PC-9 (cell line): ENCODE measurements at regions not wholly inside any gene's neighbourhood (a gene's known extent, or its start where the extent isn't known, plus 50 kb on each side); places are given as distances from the start of the nearest gene placed in this dataset.

ENCODE experiments used
- BruUV-seq: library from RNA; stranded (reverse); fragments of 400-500 nt; replicated peaks from 2 replicates; lab custom pipeline; 2021; lab: Mats Ljungman, UMichigan
- CTCF ChIA-PET: fragments of 300-600 bp; sonication (Branson Sonifier 250); formaldehyde crosslinking; loops from one replicate; lab custom pipeline; 2022; ENCODE audit warnings: antibody characterized with exemption; lab: Charles Lee
- POLR2A ChIA-PET: fragments of 300-600 bp; sonication (Branson Sonifier 250); formaldehyde crosslinking; loops from one replicate; lab custom pipeline; 2022; ENCODE audit warnings: antibody characterized with exemption; ENCODE audit not compliant: unreplicated experiment; lab: Charles Lee
- DNase-seq, 2 experiments: peaks; one replicate each; pipeline versions ENCODE4 v3.0.0 to v3.0.0-alpha.2; 2015 to 2022; ENCODE audit warnings: mixed read lengths in 1 of 2
- H2AFZ ChIP-seq: fragments of 200-600 bp; sonication (generic); 2 replicates; pipeline ENCODE4 v1.8.1; 2017; ENCODE audit warnings: antibody characterized with exemption
- H3F3A ChIP-seq: fragments of 200-600 bp; sonication (generic); 2 replicates; pipeline ENCODE4 v1.8.1; 2017; ENCODE audit warnings: antibody characterized with exemption, mild to moderate bottlenecking, low read depth; ENCODE audit not compliant: insufficient read depth
- H3K27ac ChIP-seq: fragments of 200-600 bp; sonication (generic); 2 replicates; pipeline ENCODE4 v1.6.1; 2016; ENCODE audit warnings: mixed run types
- H3K27me3 ChIP-seq: fragments of 200-600 bp; sonication (generic); 2 replicates; pipeline ENCODE4 v1.6.1; 2016; ENCODE audit warnings: low read depth, mixed run types; ENCODE audit not compliant: insufficient read depth
- H3K36me3 ChIP-seq: fragments of 200-600 bp; sonication (generic); 2 replicates; pipeline ENCODE4 v1.6.1; 2016; ENCODE audit warnings: low read depth, mixed run types
- H3K4me1 ChIP-seq: fragments of 200-600 bp; sonication (generic); replicated peaks from 2 replicates; pipeline ENCODE4 v1.6.1; 2016; ENCODE audit warnings: mixed run types; ENCODE audit not compliant: insufficient read depth
- H3K4me2 ChIP-seq: fragments of 200-600 bp; sonication (generic); 2 replicates; pipeline ENCODE4 v1.6.1; 2017; ENCODE audit warnings: mixed run types
- H3K4me3 ChIP-seq: fragments of 200-600 bp; sonication (generic); 2 replicates; pipeline ENCODE4 v1.6.1; 2016; ENCODE audit warnings: mixed run types
- H3K79me2 ChIP-seq: fragments of 200-600 bp; sonication (generic); 2 replicates; pipeline ENCODE4 v1.6.1; 2017; ENCODE audit warnings: low read depth, mixed run types
- H3K9me2 ChIP-seq: fragments of 200-600 bp; sonication (generic); 2 replicates; pipeline ENCODE4 v1.8.1; 2017; ENCODE audit warnings: mild to moderate bottlenecking; ENCODE audit not compliant: insufficient read depth
- H3K9me3 ChIP-seq: fragments of 200-600 bp; sonication (generic); 2 replicates; pipeline ENCODE4 v1.8.1; 2016; ENCODE audit warnings: low read depth; ENCODE audit not compliant: insufficient read depth
- H4K20me1 ChIP-seq: fragments of 200-600 bp; sonication (generic); 2 replicates; pipeline ENCODE4 v1.8.1; 2017; ENCODE audit not compliant: insufficient read depth
- EZH2 ChIP-seq: fragments of 200-600 bp; sonication (generic); IDR thresholded peaks from 2 replicates; pipeline ENCODE4 v1.8.0; 2017; ENCODE audit warnings: antibody characterized with exemption, low read depth
- intact Hi-C: fragments of 100-400 bp; cut with micrococcal nuclease; formaldehyde crosslinking; loops from one replicate; pipeline ENCODE4 v1.10.0; 2022; ENCODE audit not compliant: unreplicated experiment
- TF ChIP-seq, protein P1 (sequence below): fragments of 200-600 bp; sonication (generic); conservative IDR thresholded peaks from 2 replicates; pipeline ENCODE4 v1.6.1; 2017; ENCODE audit warnings: mixed run types, antibody characterized with exemption, mild to moderate bottlenecking, moderate library complexity

DNA sequence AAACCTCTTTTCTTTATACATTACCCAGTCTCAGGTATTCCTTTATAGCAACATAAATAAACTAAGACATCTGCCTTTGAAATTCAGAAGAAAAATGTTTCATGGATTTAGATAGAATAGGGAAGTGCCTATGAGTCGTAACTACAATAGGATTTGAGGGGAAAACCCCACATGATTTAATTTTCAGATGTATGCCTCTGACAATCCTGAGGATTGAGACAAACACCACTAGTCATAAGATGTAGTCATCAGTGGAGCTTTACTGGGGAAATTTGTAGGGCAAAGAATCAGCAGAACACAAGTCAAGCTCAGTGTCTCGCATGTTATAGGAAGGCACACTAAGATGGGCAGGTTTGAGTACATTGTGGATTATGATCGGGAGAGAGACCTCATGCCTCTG lies 566.4 kb downstream of the BMP2 start:
- ChIA-PET CTCF (no interaction called here), POLR2A (no interaction called here)
- Histone ChIP-seq H3K9me2 (no peaks in the 10 kb centered on the region; the same call in 1 of the 2 replicates), H4K20me1 (no peaks in the 10 kb centered on the region), H3K9me3 (no peaks in the 10 kb centered on the region), H3K79me2 (no peaks in the 10 kb centered on the region), H3K4me2 (no peak overlapping the region), H3K27me3 (no peaks in the 10 kb centered on the region), H3K27ac (no peak overlapping the region), H3K4me3 (no peak overlapping the region), H3K36me3 (no peaks in the 10 kb centered on the region), H3K4me1 (no peaks in the 10 kb centered on the region), H2AFZ (no peak overlapping the region), H3F3A (no peaks in the 10 kb centered on the region)
- no peak for DNase-seq
- TF ChIP-seq, protein P1, sequence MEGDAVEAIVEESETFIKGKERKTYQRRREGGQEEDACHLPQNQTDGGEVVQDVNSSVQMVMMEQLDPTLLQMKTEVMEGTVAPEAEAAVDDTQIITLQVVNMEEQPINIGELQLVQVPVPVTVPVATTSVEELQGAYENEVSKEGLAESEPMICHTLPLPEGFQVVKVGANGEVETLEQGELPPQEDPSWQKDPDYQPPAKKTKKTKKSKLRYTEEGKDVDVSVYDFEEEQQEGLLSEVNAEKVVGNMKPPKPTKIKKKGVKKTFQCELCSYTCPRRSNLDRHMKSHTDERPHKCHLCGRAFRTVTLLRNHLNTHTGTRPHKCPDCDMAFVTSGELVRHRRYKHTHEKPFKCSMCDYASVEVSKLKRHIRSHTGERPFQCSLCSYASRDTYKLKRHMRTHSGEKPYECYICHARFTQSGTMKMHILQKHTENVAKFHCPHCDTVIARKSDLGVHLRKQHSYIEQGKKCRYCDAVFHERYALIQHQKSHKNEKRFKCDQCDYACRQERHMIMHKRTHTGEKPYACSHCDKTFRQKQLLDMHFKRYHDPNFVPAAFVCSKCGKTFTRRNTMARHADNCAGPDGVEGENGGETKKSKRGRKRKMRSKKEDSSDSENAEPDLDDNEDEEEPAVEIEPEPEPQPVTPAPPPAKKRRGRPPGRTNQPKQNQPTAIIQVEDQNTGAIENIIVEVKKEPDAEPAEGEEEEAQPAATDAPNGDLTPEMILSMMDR, result no peak
- no peak for TF ChIP-seq EZH2
- intact Hi-C loops, result no loop called here
- BruUV-seq, result no TSS peak

DNA sequence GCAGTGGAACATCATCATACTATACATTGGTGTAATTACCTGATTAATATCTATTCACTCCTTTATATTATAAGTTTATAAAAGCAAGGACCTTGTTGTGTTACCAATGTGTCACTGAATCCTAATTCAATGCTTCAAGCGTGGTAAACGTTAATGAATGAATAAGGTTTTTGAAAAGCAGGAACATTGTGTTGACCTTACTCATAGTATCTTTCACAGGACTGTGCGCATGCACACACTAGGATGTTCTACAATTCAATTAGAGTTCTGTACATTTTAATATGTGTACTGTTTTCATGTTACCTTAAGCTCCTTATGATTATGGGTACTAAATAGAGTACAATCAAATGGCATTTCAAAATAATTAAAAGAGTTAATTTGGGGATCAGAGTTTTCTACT lies 578.5 kb downstream of the BMP2 start:
- TF ChIP-seq, protein P1, result no peak
- no peak for TF ChIP-seq EZH2
- no peaks in the 10 kb centered on the region for H3K79me2 ChIP-seq
- no peaks in the 10 kb centered on the region for H3F3A ChIP-seq
- no peak overlapping the region for H3K27ac ChIP-seq
- H3K9me2 ChIP-seq, result no peaks in the 10 kb centered on the region
- DNase-seq, result no peak
- no TSS peak for BruUV-seq
- ChIA-PET CTCF (no interaction called here), POLR2A (no interaction called here)
- no peak overlapping the region for H3K4me2 ChIP-seq
- H3K9me3 ChIP-seq, result no peaks in the 10 kb centered on the region
- H3K27me3 ChIP-seq, result no peaks in the 10 kb centered on the region
- no peaks in the 10 kb centered on the region for H3K36me3 ChIP-seq
- no peak overlapping the region for H2AFZ ChIP-seq
- no peaks in the 10 kb centered on the region for H4K20me1 ChIP-seq
- no peaks in the 10 kb centered on the region for H3K4me1 ChIP-seq
- intact Hi-C loops, result no loop called here
- no peak overlapping the region for H3K4me3 ChIP-seq

DNA sequence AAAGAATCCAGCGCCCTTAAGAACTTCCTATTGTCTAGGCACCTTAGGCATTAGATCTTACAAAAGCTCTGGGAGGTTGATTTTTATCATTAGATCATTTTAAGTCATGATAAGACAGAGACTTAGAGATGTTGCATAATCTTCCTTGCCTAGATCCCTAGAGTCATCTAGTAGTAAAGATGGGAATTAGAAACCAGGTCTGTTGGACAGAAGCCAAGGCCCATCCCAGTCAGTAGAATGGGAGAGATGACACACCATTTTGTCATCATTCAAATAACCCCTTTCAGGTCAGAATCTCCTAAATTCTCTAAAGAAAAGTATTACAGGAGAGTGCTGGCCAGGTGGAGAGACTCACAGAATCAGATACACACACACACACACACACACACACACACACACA lies 579.1 kb downstream of the BMP2 start:
- H3K4me2 ChIP-seq, result no peak overlapping the region
- no peak for TF ChIP-seq EZH2
- TF ChIP-seq, protein P1, result no peak

More for the DNA sequence above, 579.1 kb downstream of the BMP2 start:
- no peak overlapping the region for H3K27ac ChIP-seq
- DNase-seq, result no peak
- no peaks in the 10 kb centered on the region for H3K9me2 ChIP-seq
- no peaks in the 10 kb centered on the region for H3F3A ChIP-seq
- no peaks in the 10 kb centered on the region for H3K4me1 ChIP-seq
- no peaks in the 10 kb centered on the region for H3K79me2 ChIP-seq
- H4K20me1 ChIP-seq, result no peaks in the 10 kb centered on the region
- intact Hi-C loops, result no loop called here
- H2AFZ ChIP-seq, result no peak overlapping the region
- no peaks in the 10 kb centered on the region for H3K27me3 ChIP-seq
- no peaks in the 10 kb centered on the region for H3K36me3 ChIP-seq
- no TSS peak for BruUV-seq
- H3K9me3 ChIP-seq, result no peaks in the 10 kb centered on the region
- POLR2A ChIA-PET, result no interaction called here
- H3K4me3 ChIP-seq, result no peak overlapping the region
- CTCF ChIA-PET, result no interaction called here
